ENCODE measurements at regions not wholly inside any gene's neighbourhood (a gene's known extent, or its start where the extent isn't known, plus 50 kb on each side); places are given as distances from the start of the nearest gene placed in this dataset.

- TF ChIP-seq CTCF (IDR thresholded peaks at IDR 0.05; ENCODE audit: unreplicated experiment) = no peak
- H3K4me1 Mint-ChIP-seq (ENCODE audit: unreplicated experiment) = no peaks in the 10 kb centered on the region
- H3K9me3 Mint-ChIP-seq (ENCODE audit: unreplicated experiment) = no peaks in the 10 kb centered on the region
- no peaks in the 10 kb centered on the region for H3K27me3 Mint-ChIP-seq (ENCODE audit: unreplicated experiment)
- no peak overlapping the region for H3K27ac Mint-ChIP-seq (ENCODE audit: unreplicated experiment)
- no peak for DNase-seq (ENCODE audit: low spot score)
- no peaks in the 10 kb centered on the region for H3K36me3 Mint-ChIP-seq (ENCODE audit: low read depth, unreplicated experiment)
- no peak overlapping the region for H3K4me3 Mint-ChIP-seq (ENCODE audit: unreplicated experiment)
Observed at GRCh38 chr5:63121471-63121870, 542.9 kb downstream of the LRRC70 start.

- Mint-ChIP-seq H3K4me3 (ENCODE audit: unreplicated experiment) (no peak overlapping the region), H3K4me1 (ENCODE audit: unreplicated experiment) (no peaks in the 10 kb centered on the region), H3K27me3 (ENCODE audit: unreplicated experiment) (no peaks in the 10 kb centered on the region), H3K27ac (ENCODE audit: unreplicated experiment) (no peak overlapping the region), H3K36me3 (ENCODE audit: low read depth, unreplicated experiment) (no peaks in the 10 kb centered on the region), H3K9me3 (ENCODE audit: unreplicated experiment) (no peaks in the 10 kb centered on the region)
- DNase-seq (ENCODE audit: low spot score) = no peak
- TF ChIP-seq CTCF (IDR thresholded peaks at IDR 0.05; ENCODE audit: unreplicated experiment) = no peak
Observed at GRCh38 chr5:63118221-63118620, 539.6 kb downstream of the LRRC70 start.

GRCh38 chr5:63111891-63112290 lies 533.3 kb downstream of the LRRC70 start:
- no peaks in the 10 kb centered on the region for H3K4me1 Mint-ChIP-seq (ENCODE audit: unreplicated experiment)
- no peaks in the 10 kb centered on the region for H3K36me3 Mint-ChIP-seq (ENCODE audit: low read depth, unreplicated experiment)
- no peak for TF ChIP-seq CTCF (IDR thresholded peaks at IDR 0.05; ENCODE audit: unreplicated experiment)
- DNase-seq (ENCODE audit: low spot score) = no peak
- no peak overlapping the region for H3K4me3 Mint-ChIP-seq (ENCODE audit: unreplicated experiment)
- H3K9me3 Mint-ChIP-seq (ENCODE audit: unreplicated experiment) = no peaks in the 10 kb centered on the region
- no peak overlapping the region for H3K27ac Mint-ChIP-seq (ENCODE audit: unreplicated experiment)
- no peaks in the 10 kb centered on the region for H3K27me3 Mint-ChIP-seq (ENCODE audit: unreplicated experiment)

- no peak for DNase-seq (ENCODE audit: low spot score)
- TF ChIP-seq CTCF (IDR thresholded peaks at IDR 0.05; ENCODE audit: unreplicated experiment) = no peak
- H3K4me3 Mint-ChIP-seq (ENCODE audit: unreplicated experiment) = no peak overlapping the region
- H3K4me1 Mint-ChIP-seq (ENCODE audit: unreplicated experiment) = no peaks in the 10 kb centered on the region
- no peak overlapping the region for H3K27ac Mint-ChIP-seq (ENCODE audit: unreplicated experiment)
- H3K36me3 Mint-ChIP-seq (ENCODE audit: low read depth, unreplicated experiment) = no peaks in the 10 kb centered on the region
- H3K9me3 Mint-ChIP-seq (ENCODE audit: unreplicated experiment) = no peaks in the 10 kb centered on the region
- H3K27me3 Mint-ChIP-seq (ENCODE audit: unreplicated experiment) = no peaks in the 10 kb centered on the region
Observed at GRCh38 chr5:63101870-63102269, 523.3 kb downstream of the LRRC70 start.

- no peaks in the 10 kb centered on the region for H3K4me1 Mint-ChIP-seq (ENCODE audit: unreplicated experiment)
- no peak overlapping the region for H3K4me3 Mint-ChIP-seq (ENCODE audit: unreplicated experiment)
- no peak overlapping the region for H3K27ac Mint-ChIP-seq (ENCODE audit: unreplicated experiment)
- TF ChIP-seq CTCF (IDR thresholded peaks at IDR 0.05; ENCODE audit: unreplicated experiment) = no peak
- H3K9me3 Mint-ChIP-seq (ENCODE audit: unreplicated experiment) = no peaks in the 10 kb centered on the region
- H3K27me3 Mint-ChIP-seq (ENCODE audit: unreplicated experiment) = no peaks in the 10 kb centered on the region
- no peaks in the 10 kb centered on the region for H3K36me3 Mint-ChIP-seq (ENCODE audit: low read depth, unreplicated experiment)
- no peak for DNase-seq (ENCODE audit: low spot score)
Observed at GRCh38 chr5:63097286-63097685, 518.7 kb downstream of the LRRC70 start.
